GM23338 (cell line): ENCODE measurements at regions not wholly inside any gene's neighbourhood (a gene's known extent, or its start where the extent isn't known, plus 50 kb on each side); places are given as distances from the start of the nearest gene placed in this dataset.

Experiments
- TF ChIP-seq, protein P1 (sequence below), 2 experiments: fragments of 200-600 bp in 1 of 2; sonication (generic) in 1 of 2; conservative IDR thresholded peaks; 2 replicates each; pipeline versions ENCODE4 v1.5.1 to v1.6.1; 2016 to 2017; ENCODE audit warnings: antibody characterized with exemption in 2 of 2, low read depth in 2 of 2, mild to moderate bottlenecking in 2 of 2, moderate library complexity in 1 of 2
- TF ChIP-seq, protein P2 (sequence below): fragments of 250-450 bp; sonication (Bioruptor Pico); IDR thresholded peaks from 2 replicates; pipeline ENCODE4 v1.5.0; 2020; ENCODE audit warnings: mild to moderate bottlenecking, moderate library complexity
- TF ChIP-seq, protein P3 (sequence below): IDR thresholded peaks from one replicate; pipeline ENCODE4 v1.6.1; 2018; ENCODE audit warnings: antibody characterized with exemption; ENCODE audit not compliant: unreplicated experiment

DNA sequence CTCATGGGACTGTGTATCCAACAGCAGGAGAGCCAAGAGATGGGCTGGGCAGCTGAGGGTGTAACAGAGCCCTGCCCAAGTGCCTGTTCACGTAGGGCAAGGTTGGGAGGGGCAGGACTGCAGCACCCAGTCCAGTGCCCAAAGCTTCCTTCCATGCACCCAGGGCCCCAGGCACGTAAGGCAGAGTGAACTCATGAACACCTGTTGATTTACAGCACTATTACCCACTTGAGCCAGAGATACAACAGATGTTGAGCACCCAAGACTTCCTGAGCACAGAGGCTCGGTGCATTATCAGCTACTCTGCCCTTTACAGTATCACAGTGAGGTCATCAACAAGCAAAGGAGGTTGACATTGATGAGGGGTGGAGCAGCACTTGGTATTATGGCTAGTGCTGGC, 50.2 kb upstream of the FHL2 start:
- TF ChIP-seq, protein P1, sequence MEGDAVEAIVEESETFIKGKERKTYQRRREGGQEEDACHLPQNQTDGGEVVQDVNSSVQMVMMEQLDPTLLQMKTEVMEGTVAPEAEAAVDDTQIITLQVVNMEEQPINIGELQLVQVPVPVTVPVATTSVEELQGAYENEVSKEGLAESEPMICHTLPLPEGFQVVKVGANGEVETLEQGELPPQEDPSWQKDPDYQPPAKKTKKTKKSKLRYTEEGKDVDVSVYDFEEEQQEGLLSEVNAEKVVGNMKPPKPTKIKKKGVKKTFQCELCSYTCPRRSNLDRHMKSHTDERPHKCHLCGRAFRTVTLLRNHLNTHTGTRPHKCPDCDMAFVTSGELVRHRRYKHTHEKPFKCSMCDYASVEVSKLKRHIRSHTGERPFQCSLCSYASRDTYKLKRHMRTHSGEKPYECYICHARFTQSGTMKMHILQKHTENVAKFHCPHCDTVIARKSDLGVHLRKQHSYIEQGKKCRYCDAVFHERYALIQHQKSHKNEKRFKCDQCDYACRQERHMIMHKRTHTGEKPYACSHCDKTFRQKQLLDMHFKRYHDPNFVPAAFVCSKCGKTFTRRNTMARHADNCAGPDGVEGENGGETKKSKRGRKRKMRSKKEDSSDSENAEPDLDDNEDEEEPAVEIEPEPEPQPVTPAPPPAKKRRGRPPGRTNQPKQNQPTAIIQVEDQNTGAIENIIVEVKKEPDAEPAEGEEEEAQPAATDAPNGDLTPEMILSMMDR (conservative IDR thresholded peaks at IDR 0.05; ENCODE audit: low read depth in 2 of 2): no peak
- TF ChIP-seq, protein P2, sequence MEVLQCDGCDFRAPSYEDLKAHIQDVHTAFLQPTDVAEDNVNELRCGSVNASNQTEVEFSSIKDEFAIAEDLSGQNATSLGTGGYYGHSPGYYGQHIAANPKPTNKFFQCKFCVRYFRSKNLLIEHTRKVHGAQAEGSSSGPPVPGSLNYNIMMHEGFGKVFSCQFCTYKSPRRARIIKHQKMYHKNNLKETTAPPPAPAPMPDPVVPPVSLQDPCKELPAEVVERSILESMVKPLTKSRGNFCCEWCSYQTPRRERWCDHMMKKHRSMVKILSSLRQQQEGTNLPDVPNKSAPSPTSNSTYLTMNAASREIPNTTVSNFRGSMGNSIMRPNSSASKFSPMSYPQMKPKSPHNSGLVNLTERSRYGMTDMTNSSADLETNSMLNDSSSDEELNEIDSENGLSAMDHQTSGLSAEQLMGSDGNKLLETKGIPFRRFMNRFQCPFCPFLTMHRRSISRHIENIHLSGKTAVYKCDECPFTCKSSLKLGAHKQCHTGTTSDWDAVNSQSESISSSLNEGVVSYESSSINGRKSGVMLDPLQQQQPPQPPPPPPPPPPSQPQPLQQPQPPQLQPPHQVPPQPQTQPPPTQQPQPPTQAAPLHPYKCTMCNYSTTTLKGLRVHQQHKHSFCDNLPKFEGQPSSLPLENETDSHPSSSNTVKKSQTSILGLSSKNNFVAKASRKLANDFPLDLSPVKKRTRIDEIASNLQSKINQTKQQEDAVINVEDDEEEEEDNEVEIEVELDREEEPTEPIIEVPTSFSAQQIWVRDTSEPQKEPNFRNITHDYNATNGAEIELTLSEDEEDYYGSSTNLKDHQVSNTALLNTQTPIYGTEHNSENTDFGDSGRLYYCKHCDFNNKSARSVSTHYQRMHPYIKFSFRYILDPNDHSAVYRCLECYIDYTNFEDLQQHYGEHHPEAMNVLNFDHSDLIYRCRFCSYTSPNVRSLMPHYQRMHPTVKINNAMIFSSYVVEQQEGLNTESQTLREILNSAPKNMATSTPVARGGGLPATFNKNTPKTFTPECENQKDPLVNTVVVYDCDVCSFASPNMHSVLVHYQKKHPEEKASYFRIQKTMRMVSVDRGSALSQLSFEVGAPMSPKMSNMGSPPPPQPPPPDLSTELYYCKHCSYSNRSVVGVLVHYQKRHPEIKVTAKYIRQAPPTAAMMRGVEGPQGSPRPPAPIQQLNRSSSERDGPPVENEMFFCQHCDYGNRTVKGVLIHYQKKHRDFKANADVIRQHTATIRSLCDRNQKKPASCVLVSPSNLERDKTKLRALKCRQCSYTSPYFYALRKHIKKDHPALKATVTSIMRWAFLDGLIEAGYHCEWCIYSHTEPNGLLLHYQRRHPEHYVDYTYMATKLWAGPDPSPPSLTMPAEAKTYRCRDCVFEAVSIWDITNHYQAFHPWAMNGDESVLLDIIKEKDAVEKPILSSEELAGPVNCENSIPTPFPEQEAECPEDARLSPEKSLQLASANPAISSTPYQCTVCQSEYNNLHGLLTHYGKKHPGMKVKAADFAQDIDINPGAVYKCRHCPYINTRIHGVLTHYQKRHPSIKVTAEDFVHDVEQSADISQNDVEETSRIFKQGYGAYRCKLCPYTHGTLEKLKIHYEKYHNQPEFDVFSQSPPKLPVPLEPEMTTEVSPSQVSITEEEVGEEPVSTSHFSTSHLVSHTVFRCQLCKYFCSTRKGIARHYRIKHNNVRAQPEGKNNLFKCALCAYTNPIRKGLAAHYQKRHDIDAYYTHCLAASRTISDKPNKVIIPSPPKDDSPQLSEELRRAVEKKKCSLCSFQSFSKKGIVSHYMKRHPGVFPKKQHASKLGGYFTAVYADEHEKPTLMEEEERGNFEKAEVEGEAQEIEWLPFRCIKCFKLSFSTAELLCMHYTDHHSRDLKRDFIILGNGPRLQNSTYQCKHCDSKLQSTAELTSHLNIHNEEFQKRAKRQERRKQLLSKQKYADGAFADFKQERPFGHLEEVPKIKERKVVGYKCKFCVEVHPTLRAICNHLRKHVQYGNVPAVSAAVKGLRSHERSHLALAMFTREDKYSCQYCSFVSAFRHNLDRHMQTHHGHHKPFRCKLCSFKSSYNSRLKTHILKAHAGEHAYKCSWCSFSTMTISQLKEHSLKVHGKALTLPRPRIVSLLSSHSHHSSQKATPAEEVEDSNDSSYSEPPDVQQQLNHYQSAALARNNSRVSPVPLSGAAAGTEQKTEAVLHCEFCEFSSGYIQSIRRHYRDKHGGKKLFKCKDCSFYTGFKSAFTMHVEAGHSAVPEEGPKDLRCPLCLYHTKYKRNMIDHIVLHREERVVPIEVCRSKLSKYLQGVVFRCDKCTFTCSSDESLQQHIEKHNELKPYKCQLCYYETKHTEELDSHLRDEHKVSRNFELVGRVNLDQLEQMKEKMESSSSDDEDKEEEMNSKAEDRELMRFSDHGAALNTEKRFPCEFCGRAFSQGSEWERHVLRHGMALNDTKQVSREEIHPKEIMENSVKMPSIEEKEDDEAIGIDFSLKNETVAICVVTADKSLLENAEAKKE (CRISPR knock-in tag): no peak
- TF ChIP-seq, protein P3, sequence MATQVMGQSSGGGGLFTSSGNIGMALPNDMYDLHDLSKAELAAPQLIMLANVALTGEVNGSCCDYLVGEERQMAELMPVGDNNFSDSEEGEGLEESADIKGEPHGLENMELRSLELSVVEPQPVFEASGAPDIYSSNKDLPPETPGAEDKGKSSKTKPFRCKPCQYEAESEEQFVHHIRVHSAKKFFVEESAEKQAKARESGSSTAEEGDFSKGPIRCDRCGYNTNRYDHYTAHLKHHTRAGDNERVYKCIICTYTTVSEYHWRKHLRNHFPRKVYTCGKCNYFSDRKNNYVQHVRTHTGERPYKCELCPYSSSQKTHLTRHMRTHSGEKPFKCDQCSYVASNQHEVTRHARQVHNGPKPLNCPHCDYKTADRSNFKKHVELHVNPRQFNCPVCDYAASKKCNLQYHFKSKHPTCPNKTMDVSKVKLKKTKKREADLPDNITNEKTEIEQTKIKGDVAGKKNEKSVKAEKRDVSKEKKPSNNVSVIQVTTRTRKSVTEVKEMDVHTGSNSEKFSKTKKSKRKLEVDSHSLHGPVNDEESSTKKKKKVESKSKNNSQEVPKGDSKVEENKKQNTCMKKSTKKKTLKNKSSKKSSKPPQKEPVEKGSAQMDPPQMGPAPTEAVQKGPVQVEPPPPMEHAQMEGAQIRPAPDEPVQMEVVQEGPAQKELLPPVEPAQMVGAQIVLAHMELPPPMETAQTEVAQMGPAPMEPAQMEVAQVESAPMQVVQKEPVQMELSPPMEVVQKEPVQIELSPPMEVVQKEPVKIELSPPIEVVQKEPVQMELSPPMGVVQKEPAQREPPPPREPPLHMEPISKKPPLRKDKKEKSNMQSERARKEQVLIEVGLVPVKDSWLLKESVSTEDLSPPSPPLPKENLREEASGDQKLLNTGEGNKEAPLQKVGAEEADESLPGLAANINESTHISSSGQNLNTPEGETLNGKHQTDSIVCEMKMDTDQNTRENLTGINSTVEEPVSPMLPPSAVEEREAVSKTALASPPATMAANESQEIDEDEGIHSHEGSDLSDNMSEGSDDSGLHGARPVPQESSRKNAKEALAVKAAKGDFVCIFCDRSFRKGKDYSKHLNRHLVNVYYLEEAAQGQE: no peak
